ENCODE measurements at regions not wholly inside any gene's neighbourhood (a gene's known extent, or its start where the extent isn't known, plus 50 kb on each side); places are given as distances from the start of the nearest gene placed in this dataset.

DNA sequence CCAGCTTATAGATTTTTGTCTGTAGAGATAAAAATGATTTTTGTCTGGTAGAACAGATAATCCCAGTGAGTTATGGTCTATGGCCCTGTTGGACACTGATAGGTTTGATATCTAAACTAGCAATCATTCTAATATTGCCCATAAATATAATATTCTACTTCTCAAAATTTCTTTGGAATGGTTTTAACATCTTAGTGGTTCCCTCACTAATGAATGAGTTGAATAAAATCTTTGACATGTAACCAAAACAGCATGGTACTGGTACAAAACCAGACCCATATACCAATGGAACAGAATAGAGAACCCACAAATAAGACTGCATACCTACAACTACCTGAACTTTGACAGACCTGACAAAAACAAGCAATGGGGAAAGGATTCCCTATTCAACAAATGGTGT lies 219.7 kb downstream of the SEC61B start:
- TF ChIP-seq GATA3 (IDR thresholded peaks at IDR 0.05; ENCODE audit: low read depth, low read length) (no peak), GATA2 (IDR thresholded peaks at IDR 0.05; ENCODE audit: low read depth, low read length) (no peak)
